Cardiac fibroblast (primary cell): ENCODE measurements at regions not wholly inside any gene's neighbourhood (a gene's known extent, or its start where the extent isn't known, plus 50 kb on each side); places are given as distances from the start of the nearest gene placed in this dataset.

Experiments used
- DNase-seq, 2 donors: peaks; one replicate each; pipeline versions ENCODE4 v3.0.0 to v3.0.0-alpha.2; 2010; ENCODE audit warnings: low read depth in 2 of 2
- H3K4me3 ChIP-seq, 2 donors: replicated peaks in 1 of 2; 1 replicate in 1 of 2; 2 replicates in 1 of 2; pipeline ENCODE4 v1.5.1; 2011; ENCODE audit warnings: low read depth in 2 of 2, low read length in 2 of 2, mild to moderate bottlenecking in 2 of 2, moderate library complexity in 1 of 2
- CTCF ChIP-seq: IDR thresholded peaks from one replicate; pipeline ENCODE4 v1.5.1; 2011; ENCODE audit warnings: low read depth, mild to moderate bottlenecking, low read length, inconsistent platforms

GRCh38 chr16:87246269-87247065, 70.7 kb downstream of the C16orf95 start:
- no peak for TF ChIP-seq CTCF
- no peak for DNase-seq
- H3K4me3 ChIP-seq, result no peak overlapping the region

GRCh38 chr16:87248714-87249113, 68.5 kb downstream of the C16orf95 start:
- no peak overlapping the region for H3K4me3 ChIP-seq
- no peak for DNase-seq
- TF ChIP-seq CTCF, result no peak

GRCh38 chr16:87249425-87249824, 67.8 kb downstream of the C16orf95 start:
- no peak for DNase-seq
- TF ChIP-seq CTCF, result no peak
- no peak overlapping the region for H3K4me3 ChIP-seq

GRCh38 chr16:87250431-87250960, 66.7 kb downstream of the C16orf95 start:
- no peak for TF ChIP-seq CTCF
- no peak overlapping the region for H3K4me3 ChIP-seq
- DNase-seq, result peak in 1 of 2 donors; percentile 30

GRCh38 chr16:87252269-87252970, 64.8 kb downstream of the C16orf95 start:
- DNase-seq, result peak in 1 of 2 donors; percentile 10
- no peak overlapping the region for H3K4me3 ChIP-seq
- no peak for TF ChIP-seq CTCF
